SHP77 (cell line): ENCODE measurements at regions not wholly inside any gene's neighbourhood (a gene's known extent, or its start where the extent isn't known, plus 50 kb on each side); places are given as distances from the start of the nearest gene placed in this dataset.
"Not testable (repeated sequence)": the region's sequence is repeated elsewhere in the genome, so short reads cannot be mapped to it uniquely, and the experiment has no call there.

Source experiments
- DNase-seq, 2 experiments: peaks; one replicate each; lab custom pipeline; 2025; lab: John Stamatoyannopoulos, UW

- no peak for DNase-seq
These were observed 342.8 kb upstream of the NDST4 start for GRCh38 chr4:115456231-115456630.

GRCh38 chr4:115454228-115454627 lies 340.8 kb upstream of the NDST4 start:
- no peak for DNase-seq

GRCh38 chr4:115453416-115453815 lies 340.0 kb upstream of the NDST4 start:
- no peak for DNase-seq

- not testable (repeated sequence) for DNase-seq
These were observed 338.8 kb upstream of the NDST4 start for GRCh38 chr4:115452229-115452628.

GRCh38 chr4:115437739-115438138 lies 324.3 kb upstream of the NDST4 start:
- DNase-seq: no peak

GRCh38 chr4:115433491-115433890 lies 320.1 kb upstream of the NDST4 start:
- DNase-seq: no peak

- DNase-seq: no peak
These were observed 316.6 kb upstream of the NDST4 start for GRCh38 chr4:115430024-115430423.

- no peak for DNase-seq
These were observed 315.0 kb upstream of the NDST4 start for GRCh38 chr4:115428455-115428854.

- DNase-seq: no peak
These were observed 311.4 kb upstream of the NDST4 start for GRCh38 chr4:115424852-115425251.

GRCh38 chr4:115418635-115419396 lies 305.4 kb upstream of the NDST4 start:
- no peak for DNase-seq

GRCh38 chr4:115396034-115396433 lies 282.6 kb upstream of the NDST4 start:
- no peak for DNase-seq

GRCh38 chr4:115376866-115377265 lies 263.4 kb upstream of the NDST4 start:
- no peak for DNase-seq

- no peak for DNase-seq
These were observed 261.2 kb upstream of the NDST4 start for GRCh38 chr4:115374621-115375020.

GRCh38 chr4:115370490-115370889 lies 257.1 kb upstream of the NDST4 start:
- no peak for DNase-seq

- DNase-seq: no peak
These were observed 256.6 kb upstream of the NDST4 start for GRCh38 chr4:115370012-115370411.

- no peak for DNase-seq
These were observed 253.0 kb upstream of the NDST4 start for GRCh38 chr4:115366390-115366789.

GRCh38 chr4:115365185-115365584 lies 251.8 kb upstream of the NDST4 start:
- DNase-seq: no peak

- no peak for DNase-seq
These were observed 248.4 kb upstream of the NDST4 start for GRCh38 chr4:115361781-115362180.

GRCh38 chr4:115360431-115360830 lies 247.0 kb upstream of the NDST4 start:
- DNase-seq: no peak

GRCh38 chr4:115357776-115358175 lies 244.4 kb upstream of the NDST4 start:
- DNase-seq: no peak

- DNase-seq: no peak
These were observed 242.8 kb upstream of the NDST4 start for GRCh38 chr4:115356176-115356575.

GRCh38 chr4:115355329-115355728 lies 241.9 kb upstream of the NDST4 start:
- no peak for DNase-seq

GRCh38 chr4:115353370-115353769 lies 239.9 kb upstream of the NDST4 start:
- no peak for DNase-seq

GRCh38 chr4:115343171-115343570 lies 229.8 kb upstream of the NDST4 start:
- DNase-seq: no peak
